GM19395 (cell line): ENCODE measurements at regions not wholly inside any gene's neighbourhood (a gene's known extent, or its start where the extent isn't known, plus 50 kb on each side); places are given as distances from the start of the nearest gene placed in this dataset.

Experiments used
- ATAC-seq: cut with Tn5 transposase; IDR thresholded peaks from one replicate; pipeline ENCODE4 v1.9.1; 2021; ENCODE audit warnings: mild to moderate bottlenecking, moderate library complexity; ENCODE audit not compliant: unreplicated experiment

- ATAC-seq = no peak
These were observed 475.8 kb upstream of the KCNMB2 start for GRCh38 chr3:178060407-178060806.

GRCh38 chr3:178062126-178062525 lies 474.1 kb upstream of the KCNMB2 start:
- no peak for ATAC-seq

GRCh38 chr3:178063461-178063860 lies 472.8 kb upstream of the KCNMB2 start:
- ATAC-seq = no peak

GRCh38 chr3:178067721-178068120 lies 468.5 kb upstream of the KCNMB2 start:
- no peak for ATAC-seq

GRCh38 chr3:178072391-178073305 lies 463.6 kb upstream of the KCNMB2 start:
- no peak for ATAC-seq

- no peak for ATAC-seq
These were observed 462.9 kb upstream of the KCNMB2 start for GRCh38 chr3:178073366-178073765.

- ATAC-seq = no peak
These were observed 460.9 kb upstream of the KCNMB2 start for GRCh38 chr3:178075344-178075743.

- ATAC-seq = no peak
These were observed 457.3 kb upstream of the KCNMB2 start for GRCh38 chr3:178078953-178079352.

GRCh38 chr3:178079966-178080365 lies 456.3 kb upstream of the KCNMB2 start:
- no peak for ATAC-seq

GRCh38 chr3:178082326-178082906 lies 453.8 kb upstream of the KCNMB2 start:
- ATAC-seq = no peak

GRCh38 chr3:178083906-178084866 lies 452.1 kb upstream of the KCNMB2 start:
- no peak for ATAC-seq

GRCh38 chr3:178084938-178085816 lies 451.1 kb upstream of the KCNMB2 start:
- peak; percentile 48 for ATAC-seq

GRCh38 chr3:178085817-178086123 lies 450.5 kb upstream of the KCNMB2 start:
- no peak for ATAC-seq

- ATAC-seq = no peak
These were observed 450.0 kb upstream of the KCNMB2 start for GRCh38 chr3:178086144-178086825.

GRCh38 chr3:178087376-178087775 lies 448.9 kb upstream of the KCNMB2 start:
- ATAC-seq = no peak

GRCh38 chr3:178088963-178089362 lies 447.3 kb upstream of the KCNMB2 start:
- no peak for ATAC-seq

- no peak for ATAC-seq
These were observed 445.3 kb upstream of the KCNMB2 start for GRCh38 chr3:178090899-178091298.

GRCh38 chr3:178095522-178095921 lies 440.7 kb upstream of the KCNMB2 start:
- ATAC-seq = no peak

- ATAC-seq = no peak
These were observed 439.3 kb upstream of the KCNMB2 start for GRCh38 chr3:178096955-178097354.

GRCh38 chr3:178097576-178097975 lies 438.7 kb upstream of the KCNMB2 start:
- no peak for ATAC-seq
